NCI-H524 (cell line): ENCODE measurements at regions not wholly inside any gene's neighbourhood (a gene's known extent, or its start where the extent isn't known, plus 50 kb on each side); places are given as distances from the start of the nearest gene placed in this dataset.

Source experiments
- DNase-seq, 2 experiments: peaks; one replicate each; lab custom pipeline; 2025; lab: John Stamatoyannopoulos, UW

DNA sequence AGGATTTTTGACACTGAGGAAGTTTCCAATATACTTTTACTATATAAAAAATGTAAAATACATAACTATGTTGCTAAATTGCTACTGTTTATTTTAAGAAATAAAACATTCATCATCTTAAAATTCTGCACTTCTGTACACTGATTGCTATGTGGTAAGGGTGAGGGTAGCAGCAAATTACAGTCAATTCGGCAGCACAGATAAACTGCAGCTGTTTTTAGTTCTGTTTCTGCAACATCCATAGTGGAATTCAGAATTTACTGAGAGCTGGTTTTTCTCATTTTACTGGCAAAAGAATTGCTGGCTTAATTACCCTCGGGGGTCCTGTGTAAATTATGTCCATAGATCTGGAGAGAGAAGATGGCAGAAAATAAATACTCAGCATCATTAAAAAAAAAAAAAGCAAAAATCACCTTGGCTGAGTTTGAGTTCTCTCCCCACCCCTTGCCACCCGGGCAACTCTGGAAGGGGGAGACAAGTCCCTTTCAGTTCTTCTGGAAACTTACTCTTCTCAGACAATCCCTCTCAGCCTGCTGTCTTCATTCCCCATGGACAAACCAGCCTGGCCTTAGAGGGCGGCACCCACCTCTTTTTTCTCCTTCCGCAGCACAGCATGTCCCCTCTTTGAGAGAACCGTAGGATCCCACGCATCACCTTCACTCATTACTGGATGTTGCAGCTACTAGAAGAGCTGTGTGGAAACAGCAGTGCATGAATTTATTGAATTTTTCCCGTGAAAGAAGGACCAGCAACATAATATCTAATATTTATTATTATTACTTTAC, 501.1 kb upstream of the CELF2 start:
- DNase-seq, result no peak

DNA sequence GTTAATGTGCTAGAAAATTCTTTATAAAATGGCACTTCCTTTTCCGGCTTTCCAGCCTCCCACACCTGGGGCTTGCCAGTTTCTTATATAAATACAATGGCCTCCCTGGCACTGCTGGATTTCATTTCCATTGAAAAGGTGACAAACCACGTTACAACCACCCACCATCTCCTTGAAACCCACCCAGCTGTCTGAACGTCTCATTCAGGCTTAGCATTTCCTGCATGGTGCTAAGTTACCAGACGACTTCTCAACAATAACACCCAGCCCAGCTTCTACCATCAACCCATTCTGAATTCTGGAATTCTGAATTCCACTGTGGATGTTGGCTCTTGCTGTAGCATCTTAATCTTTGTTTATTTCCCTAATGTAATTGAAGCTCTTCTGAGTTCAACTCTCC, 499.8 kb upstream of the CELF2 start:
- DNase-seq, result no peak

- no peak for DNase-seq
Measured at GRCh38 chr10:10519674-10520073, 498.0 kb upstream of the CELF2 start.

GRCh38 chr10:10520491-10521385, 496.9 kb upstream of the CELF2 start:
- DNase-seq, result peak in 1 of 2 experiments; percentile 36

- no peak for DNase-seq
Measured at GRCh38 chr10:10526846-10527245, 490.8 kb upstream of the CELF2 start.

DNA sequence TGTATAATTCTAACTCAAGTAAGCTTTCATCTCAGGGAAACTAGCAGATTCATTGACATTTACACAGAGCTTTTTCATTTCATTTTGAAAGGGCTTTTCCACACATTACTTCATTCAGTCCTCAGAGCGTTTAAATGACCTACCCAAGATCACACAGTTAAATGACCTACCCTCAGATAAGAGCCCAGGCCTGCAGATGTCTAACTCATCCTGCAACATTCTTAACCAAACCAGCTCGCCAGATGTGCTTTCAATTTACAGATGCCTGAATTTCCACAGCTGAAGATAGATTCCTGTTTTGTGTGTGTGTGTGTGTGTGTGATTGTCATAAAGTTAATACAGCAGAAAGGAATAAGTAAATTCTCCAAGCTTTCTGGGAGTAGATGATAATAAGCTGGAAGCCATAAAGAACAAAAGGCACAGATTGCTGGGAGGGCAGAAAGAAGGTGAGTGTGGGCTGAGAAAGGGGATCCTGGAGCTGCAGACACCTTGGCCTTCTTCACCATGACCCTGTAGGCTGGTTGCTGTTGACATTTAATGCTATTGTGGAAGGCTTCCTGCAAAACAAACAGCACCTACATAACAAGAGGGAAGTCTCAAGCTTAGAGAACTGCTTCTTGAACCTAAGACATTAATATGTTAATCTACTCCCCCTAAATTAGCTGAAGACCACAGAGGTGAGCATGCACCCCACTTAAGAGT, 489.7 kb upstream of the CELF2 start:
- DNase-seq, result no peak

DNA sequence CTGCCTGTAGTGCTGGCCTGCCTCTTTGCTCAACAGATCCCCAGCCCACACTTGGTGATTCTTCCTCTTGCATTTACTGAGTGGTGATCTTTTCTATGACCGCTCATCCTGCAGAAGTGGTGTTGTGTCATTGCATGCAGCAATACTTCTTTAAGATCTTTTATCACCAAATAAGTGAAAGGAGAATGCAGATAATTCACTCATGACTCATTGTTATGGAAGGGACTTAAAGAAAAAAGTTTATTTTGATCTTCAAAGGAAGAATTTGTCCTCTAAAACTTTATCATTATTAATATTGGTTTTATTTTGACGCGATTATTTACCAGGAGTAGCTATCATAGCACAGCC, 489.1 kb upstream of the CELF2 start:
- no peak for DNase-seq

GRCh38 chr10:10530313-10530712, 487.4 kb upstream of the CELF2 start:
- no peak for DNase-seq

DNA sequence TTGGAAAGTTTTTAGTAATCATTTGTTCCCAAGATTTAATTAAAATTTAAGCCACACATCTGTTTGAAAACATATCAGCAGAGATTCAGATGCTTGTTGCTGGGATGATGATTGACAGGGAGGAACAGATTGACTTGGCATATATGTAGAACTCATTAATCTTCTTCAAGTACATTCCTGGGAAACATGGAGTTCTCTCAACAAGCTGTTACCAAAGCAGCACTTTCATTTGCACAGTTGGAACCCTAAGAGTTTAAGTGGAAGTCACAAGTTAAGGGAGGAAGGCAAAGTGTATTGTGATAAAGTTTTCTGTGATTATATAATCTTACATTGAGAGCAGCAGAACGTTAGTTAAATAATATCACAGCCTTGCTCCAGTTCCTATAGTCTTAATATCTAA, 485.4 kb upstream of the CELF2 start:
- peak in 1 of 2 experiments; percentile 63 for DNase-seq

GRCh38 chr10:10532826-10533225, 484.8 kb upstream of the CELF2 start:
- DNase-seq, result no peak

DNA sequence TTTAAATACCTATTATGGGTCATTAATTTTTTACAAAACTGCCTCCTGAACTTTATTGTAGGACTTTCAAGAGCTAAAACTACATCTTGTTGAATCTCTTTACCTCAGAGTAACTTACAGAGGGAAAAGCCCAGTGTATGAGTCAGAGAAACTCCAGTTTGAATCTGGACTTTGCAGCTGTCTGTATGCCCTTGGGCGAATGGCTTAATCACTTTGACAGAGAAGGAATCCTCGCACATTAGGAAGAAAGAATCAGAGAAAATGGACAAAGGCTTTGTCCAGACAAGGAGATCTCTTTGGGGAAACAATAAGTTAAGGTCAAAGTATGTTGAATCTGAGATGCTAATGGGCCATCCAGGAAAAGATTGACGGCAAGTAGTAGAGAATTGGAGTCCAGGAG, 484.2 kb upstream of the CELF2 start:
- DNase-seq, result no peak

DNA sequence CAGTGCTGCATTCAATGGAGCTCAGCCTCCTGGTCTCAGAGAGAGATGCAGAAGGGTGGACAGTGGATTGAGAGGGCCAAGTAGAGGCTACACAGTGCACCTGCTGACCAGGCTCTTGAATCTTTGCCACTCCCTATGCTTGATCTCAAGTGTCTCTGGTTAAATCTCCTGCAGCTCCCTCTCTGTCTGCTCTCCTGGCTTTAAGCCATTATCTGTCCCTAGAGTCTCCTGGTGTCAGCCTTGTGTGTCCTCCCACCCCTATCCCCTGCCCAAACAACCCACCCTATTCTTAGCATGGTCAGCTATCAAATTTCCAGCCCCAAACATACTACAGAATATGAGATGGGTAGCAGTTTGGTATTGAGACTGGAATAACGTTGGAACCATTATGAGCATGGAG, 479.3 kb upstream of the CELF2 start:
- DNase-seq, result no peak

GRCh38 chr10:10540398-10540797, 477.3 kb upstream of the CELF2 start:
- DNase-seq, result no peak

GRCh38 chr10:10542477-10542876, 475.2 kb upstream of the CELF2 start:
- no peak for DNase-seq

DNA sequence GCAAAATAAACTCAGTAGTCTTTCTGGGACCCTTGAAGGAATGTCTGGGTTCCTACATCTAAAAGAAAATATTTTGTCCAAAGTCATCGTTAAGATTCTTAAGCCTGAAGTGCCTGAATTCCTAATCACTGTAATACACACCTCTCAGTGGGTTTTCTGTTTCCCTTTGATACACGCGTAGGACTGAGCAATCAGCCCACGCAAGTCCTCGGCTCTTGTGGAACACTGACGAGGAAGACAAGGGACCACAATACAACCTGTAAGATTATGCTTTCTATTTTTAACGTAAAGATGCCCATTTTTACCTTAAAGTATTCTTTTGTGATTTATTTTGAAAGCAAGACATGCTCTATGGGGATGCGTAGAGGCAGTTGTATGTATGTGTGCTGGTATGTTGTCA, 472.8 kb upstream of the CELF2 start:
- no peak for DNase-seq

DNA sequence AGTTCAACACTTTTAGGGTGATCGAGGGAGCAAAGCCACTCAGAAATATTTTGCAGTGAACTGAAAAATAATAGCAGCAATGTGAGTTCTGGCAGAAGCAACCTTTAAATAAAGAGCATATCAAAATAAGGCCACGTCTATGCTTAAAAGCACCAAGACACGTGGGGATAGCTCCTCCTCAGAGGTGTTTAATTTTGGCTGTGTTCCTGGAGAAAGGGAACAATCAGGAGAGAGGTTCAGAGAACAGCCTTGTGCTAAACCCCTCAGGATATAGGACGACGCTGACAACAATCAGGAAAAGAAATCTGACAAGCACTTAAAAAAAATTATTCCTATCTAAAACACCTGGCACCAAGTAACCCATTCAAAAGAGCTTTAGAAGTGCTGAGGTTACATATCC, 471.9 kb upstream of the CELF2 start:
- DNase-seq, result peak in 1 of 2 experiments; percentile 2

GRCh38 chr10:10551596-10552301, 465.9 kb upstream of the CELF2 start:
- no peak for DNase-seq

DNA sequence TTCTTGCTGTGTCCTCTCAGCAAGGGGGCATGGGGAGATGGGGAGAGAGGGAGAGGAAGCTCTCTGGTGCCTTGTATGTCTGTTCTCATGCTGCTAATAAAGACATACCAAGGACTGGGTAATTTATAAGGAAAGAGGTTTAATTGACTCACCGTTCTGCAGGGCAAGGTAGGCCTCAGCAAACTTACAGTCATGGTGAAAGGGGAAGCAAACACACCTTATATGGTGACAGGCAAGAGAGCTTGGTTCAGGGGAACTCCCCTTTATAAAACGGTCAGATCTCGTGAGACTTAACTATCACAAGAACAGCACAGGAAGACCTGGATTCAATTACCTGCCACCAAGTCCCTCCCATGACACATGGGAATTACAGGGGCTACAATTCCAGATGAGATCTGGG, 464.7 kb upstream of the CELF2 start:
- no peak for DNase-seq

DNA sequence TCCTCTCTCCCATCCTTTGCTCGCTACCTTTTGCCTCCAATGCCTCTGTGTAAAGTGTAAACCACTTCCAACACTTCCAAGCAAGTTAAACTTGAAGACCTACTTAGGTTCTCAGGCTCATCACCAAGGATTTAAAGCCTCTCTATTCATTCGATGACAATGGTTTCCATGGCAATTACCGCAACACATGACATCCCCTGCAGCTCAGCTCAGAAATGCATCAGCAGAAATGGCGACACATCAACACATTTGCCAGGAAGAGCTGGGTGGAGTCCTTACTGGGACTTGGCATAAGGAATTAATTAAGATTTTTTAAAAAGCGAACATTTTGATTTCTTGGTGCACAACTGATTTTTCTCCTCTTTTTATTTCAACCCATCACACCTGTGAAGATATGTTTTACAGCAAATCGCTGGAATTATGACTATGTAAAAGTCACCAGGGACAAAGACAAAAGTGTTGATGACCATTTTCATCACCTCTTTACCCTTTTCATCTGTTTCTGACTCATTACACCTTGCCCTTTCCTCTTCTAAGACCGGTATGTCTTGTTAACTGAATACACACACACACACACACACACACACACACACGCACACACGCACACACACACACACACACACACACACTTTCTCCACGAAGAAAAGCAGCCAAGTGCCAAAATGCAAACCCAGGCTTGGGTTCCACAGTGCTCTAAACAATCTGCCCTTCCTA, 453.4 kb upstream of the CELF2 start:
- no peak for DNase-seq

DNA sequence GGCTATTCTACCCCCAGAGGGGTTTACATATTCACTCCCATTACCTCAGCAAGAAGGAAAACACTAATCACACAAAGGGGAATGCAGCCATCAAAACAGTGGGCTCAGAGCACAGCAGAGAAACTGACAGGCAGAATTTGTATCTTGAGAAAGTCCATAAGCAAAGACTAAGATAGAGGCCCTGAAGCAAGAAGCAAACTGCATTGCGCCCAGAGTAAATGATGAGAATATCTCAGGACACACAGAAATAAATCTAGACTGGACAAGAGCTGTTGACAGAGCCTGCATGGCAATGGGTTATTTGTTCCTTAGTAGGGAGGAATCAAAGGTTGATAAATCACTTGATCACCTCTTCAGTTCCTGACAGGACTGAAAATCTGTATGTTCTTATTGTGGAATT, 440.7 kb upstream of the CELF2 start:
- DNase-seq, result no peak

- no peak for DNase-seq
Measured at GRCh38 chr10:10579709-10580108, 438.0 kb upstream of the CELF2 start.
